HEK293 (cell line): ENCODE measurements at regions not wholly inside any gene's neighbourhood (a gene's known extent, or its start where the extent isn't known, plus 50 kb on each side); places are given as distances from the start of the nearest gene placed in this dataset.

Source experiments
- CTCF ChIA-PET: fragments of 350-600 bp; formaldehyde crosslinking; extraction: SDS; loops from one replicate; lab custom pipeline; 2021; ENCODE audit warnings: antibody characterized with exemption; lab: Yijun Ruan, JAX
- POLR2A ChIA-PET: fragments of 300-600 bp; formaldehyde crosslinking; extraction: SDS; loops from one replicate; lab custom pipeline; 2020; ENCODE audit warnings: antibody characterized with exemption, inconsistent platforms; lab: Yijun Ruan, JAX
- H3K27ac ChIP-seq: fragments of 200-500 bp; sonication (Bioruptor generic); 2 replicates; pipeline ENCODE4 v1.5.1; 2014; ENCODE audit warnings: low read depth, low read length, control low read depth, inconsistent platforms; ENCODE audit errors: extremely low read depth
- H3K36me3 ChIP-seq, 2 experiments: fragments of 200-500 bp in 1 of 2; sonication (Bioruptor generic) in 1 of 2; 1 replicate in 1 of 2; 2 replicates in 1 of 2; pipeline ENCODE4 v1.5.1; 2014 to 2017; ENCODE audit warnings: inconsistent platforms in 2 of 2, low read length in 2 of 2; ENCODE audit not compliant: control insufficient read depth in 2 of 2, insufficient read depth in 1 of 2
- H3K4me1 ChIP-seq: fragments of 200-500 bp; sonication (Bioruptor generic); 2 replicates; pipeline ENCODE4 v1.5.1; 2014; ENCODE audit warnings: mild to moderate bottlenecking, low read length, inconsistent platforms; ENCODE audit not compliant: control insufficient read depth, insufficient read depth
- H3K4me3 ChIP-seq: 2 replicates; pipeline ENCODE4 v1.5.1; 2011; ENCODE audit warnings: low read depth, mild to moderate bottlenecking, control low read depth, low read length, moderate library complexity
- H3K9me3 ChIP-seq: fragments of 200-500 bp; sonication (Bioruptor generic); 2 replicates; pipeline ENCODE4 v1.5.1; 2014; ENCODE audit warnings: low read depth, low read length, inconsistent platforms; ENCODE audit not compliant: control insufficient read depth, insufficient read depth
- BCL11B ChIP-seq: fragments of 450-650 bp; formaldehyde crosslinking; IDR thresholded peaks from 2 replicates; pipeline ENCODE4 v1.5.1; 2016; ENCODE audit warnings: low read depth, missing biosample characterization, missing genetic modification characterization
- ELK4 ChIP-seq: IDR thresholded peaks from 2 replicates; pipeline ENCODE4 v1.6.1; 2011; ENCODE audit warnings: mild to moderate bottlenecking, low read depth, low read length, borderline replicate concordance
- OVOL3 ChIP-seq: fragments of 450-650 bp; formaldehyde crosslinking; IDR thresholded peaks from 2 replicates; pipeline ENCODE4 v1.5.1; 2016; ENCODE audit warnings: missing biosample characterization, missing genetic modification characterization
- RBAK ChIP-seq: fragments of 450-650 bp; formaldehyde crosslinking; IDR thresholded peaks from 2 replicates; pipeline ENCODE4 v1.5.1; 2016; ENCODE audit warnings: missing biosample characterization, missing genetic modification characterization
- WT1 ChIP-seq: fragments of 450-650 bp; formaldehyde crosslinking; IDR thresholded peaks from 2 replicates; pipeline ENCODE4 v1.5.1; 2016; ENCODE audit warnings: missing biosample characterization, missing genetic modification characterization
- YY2 ChIP-seq: fragments of 450-650 bp; formaldehyde crosslinking; IDR thresholded peaks from 2 replicates; pipeline ENCODE4 v1.5.1; 2016; ENCODE audit warnings: missing biosample characterization, missing genetic modification characterization
- ZBTB48 ChIP-seq: fragments of 450-650 bp; formaldehyde crosslinking; IDR thresholded peaks from 2 replicates; pipeline ENCODE4 v1.5.1; 2016; ENCODE audit warnings: missing biosample characterization, missing genetic modification characterization
- ZBTB8A ChIP-seq: fragments of 450-650 bp; formaldehyde crosslinking; IDR thresholded peaks from 2 replicates; pipeline ENCODE4 v1.5.1; 2016; ENCODE audit warnings: missing biosample characterization, missing genetic modification characterization
- ZFP37 ChIP-seq: fragments of 450-650 bp; formaldehyde crosslinking; IDR thresholded peaks from 2 replicates; pipeline ENCODE4 v1.5.1; 2016; ENCODE audit warnings: missing biosample characterization, missing genetic modification characterization
- ZNF140 ChIP-seq: fragments of 450-650 bp; formaldehyde crosslinking; IDR thresholded peaks from 2 replicates; pipeline ENCODE4 v1.5.1; 2016; ENCODE audit warnings: missing biosample characterization, missing genetic modification characterization
- ZNF175 ChIP-seq: fragments of 450-650 bp; formaldehyde crosslinking; IDR thresholded peaks from 2 replicates; pipeline ENCODE4 v1.5.1; 2016; ENCODE audit warnings: missing biosample characterization, missing genetic modification characterization
- ZNF19 ChIP-seq: fragments of 450-650 bp; formaldehyde crosslinking; IDR thresholded peaks from 2 replicates; pipeline ENCODE4; 2016; ENCODE audit warnings: missing biosample characterization, missing genetic modification characterization, low read depth
- ZNF266 ChIP-seq: fragments of 450-650 bp; formaldehyde crosslinking; IDR thresholded peaks from 2 replicates; pipeline ENCODE4 v1.5.1; 2016; ENCODE audit warnings: missing biosample characterization, missing genetic modification characterization, low read depth
- ZNF335 ChIP-seq: fragments of 450-650 bp; formaldehyde crosslinking; conservative IDR thresholded peaks from 2 replicates; pipeline ENCODE4 v1.5.1; 2016; ENCODE audit warnings: missing biosample characterization, missing genetic modification characterization
- ZNF394 ChIP-seq: fragments of 450-650 bp; formaldehyde crosslinking; IDR thresholded peaks from 2 replicates; pipeline ENCODE4 v1.5.1; 2016; ENCODE audit warnings: missing biosample characterization, missing genetic modification characterization, mild to moderate bottlenecking, moderate library complexity, borderline replicate concordance
- ZNF416 ChIP-seq: fragments of 450-650 bp; formaldehyde crosslinking; IDR thresholded peaks from 2 replicates; pipeline ENCODE4 v1.5.1; 2016; ENCODE audit warnings: missing biosample characterization, missing genetic modification characterization
- ZNF423 ChIP-seq: fragments of 450-650 bp; formaldehyde crosslinking; IDR thresholded peaks from 2 replicates; pipeline ENCODE4 v1.5.1; 2016; ENCODE audit warnings: missing biosample characterization, missing genetic modification characterization
- ZNF426 ChIP-seq: fragments of 450-650 bp; formaldehyde crosslinking; IDR thresholded peaks from 2 replicates; pipeline ENCODE4 v1.5.1; 2017; ENCODE audit warnings: missing biosample characterization, missing genetic modification characterization, mild to moderate bottlenecking, inconsistent platforms, moderate library complexity
- ZNF510 ChIP-seq: fragments of 450-650 bp; formaldehyde crosslinking; IDR thresholded peaks from 2 replicates; pipeline ENCODE4 v1.5.1; 2018; ENCODE audit warnings: mild to moderate bottlenecking, missing genetic modification characterization, missing biosample characterization; ENCODE audit not compliant: insufficient replicate concordance
- ZNF518A ChIP-seq: fragments of 450-650 bp; formaldehyde crosslinking; conservative IDR thresholded peaks from 2 replicates; pipeline ENCODE4 v1.5.1; 2016; ENCODE audit warnings: low read depth, missing biosample characterization, missing genetic modification characterization
- ZNF549 ChIP-seq: fragments of 450-650 bp; IDR thresholded peaks from 2 replicates; pipeline ENCODE4 v1.5.1; 2018; ENCODE audit warnings: missing biosample characterization, missing genetic modification characterization, mild to moderate bottlenecking, inconsistent platforms, moderate library complexity
- ZNF555 ChIP-seq: fragments of 450-650 bp; formaldehyde crosslinking; conservative IDR thresholded peaks from 2 replicates; pipeline ENCODE4 v1.5.1; 2017; ENCODE audit warnings: missing biosample characterization, mild to moderate bottlenecking, missing genetic modification characterization, inconsistent platforms
- ZNF560 ChIP-seq: fragments of 450-650 bp; formaldehyde crosslinking; IDR thresholded peaks from 2 replicates; pipeline ENCODE4 v1.5.1; 2017; ENCODE audit warnings: missing biosample characterization, missing genetic modification characterization, borderline replicate concordance
- ZNF623 ChIP-seq: fragments of 450-650 bp; formaldehyde crosslinking; IDR thresholded peaks from 2 replicates; pipeline ENCODE4 v1.5.1; 2016; ENCODE audit warnings: missing biosample characterization, missing genetic modification characterization
- ZNF626 ChIP-seq: fragments of 450-650 bp; sonication (Bioruptor Pico); formaldehyde crosslinking; IDR thresholded peaks from 2 replicates; pipeline ENCODE4 v1.5.1; 2018; ENCODE audit warnings: missing biosample characterization, missing genetic modification characterization, inconsistent platforms
- ZNF76 ChIP-seq: fragments of 450-650 bp; formaldehyde crosslinking; IDR thresholded peaks from 2 replicates; pipeline ENCODE4; 2016; ENCODE audit warnings: low read depth, missing biosample characterization, missing genetic modification characterization, borderline replicate concordance
- ZNF785 ChIP-seq: fragments of 450-650 bp; formaldehyde crosslinking; IDR thresholded peaks from 2 replicates; pipeline ENCODE4 v1.5.1; 2016; ENCODE audit warnings: missing biosample characterization, missing genetic modification characterization
- ZXDB ChIP-seq: fragments of 450-650 bp; formaldehyde crosslinking; IDR thresholded peaks from 2 replicates; pipeline ENCODE4 v1.5.1; 2016; ENCODE audit warnings: missing biosample characterization, missing genetic modification characterization
- TF ChIP-seq, protein P1 (sequence below): sonication (generic); formaldehyde crosslinking; IDR thresholded peaks from 2 replicates; pipeline ENCODE4 v1.8.1; 2022; ENCODE audit warnings: mild to moderate bottlenecking, moderate library complexity, missing genetic modification reagents

- no peak for TF ChIP-seq ZNF175 (tag by site-specific recombination)
- no peak for TF ChIP-seq ZNF423 (tag by site-specific recombination)
- TF ChIP-seq ZNF266 (tag by site-specific recombination) = no peak
- no peak for TF ChIP-seq ZBTB48 (tag by site-specific recombination)
- TF ChIP-seq ZNF76 (tag by site-specific recombination) = no peak
These were observed 163.5 kb downstream of the RNF152 start (continued) for GRCh38 chr18:61729322-61729721.

- Histone ChIP-seq H3K27ac (no peak overlapping the region), H3K36me3 (no peaks in the 10 kb centered on the region), H3K4me3 (no peak overlapping the region), H3K9me3 (no peaks in the 10 kb centered on the region), H3K4me1 (no peaks in the 10 kb centered on the region)
- CTCF ChIA-PET = interaction anchor here (1.0 kb wide), 1 partner anchor 146 kb away, joined by 3 read pairs; no protein-coding TSS in a partner anchor
- POLR2A ChIA-PET = no interaction called here
- no peak for TF ChIP-seq RBAK
- peak; percentile 56; the same call in 1 of the 2 replicates for TF ChIP-seq ZNF266 (tag by site-specific recombination)
- peak; percentile 46; the same call in 1 of the 2 replicates for TF ChIP-seq ZFP37 (tag by site-specific recombination)
- peak; percentile 53; the same call in 1 of the 2 replicates for TF ChIP-seq ZBTB8A
- peak; percentile 73 for TF ChIP-seq ZNF555 (tag by site-specific recombination)
- TF ChIP-seq ZNF335 (tag by site-specific recombination) = no peak
- no peak for TF ChIP-seq ZNF549
- TF ChIP-seq, protein P1, sequence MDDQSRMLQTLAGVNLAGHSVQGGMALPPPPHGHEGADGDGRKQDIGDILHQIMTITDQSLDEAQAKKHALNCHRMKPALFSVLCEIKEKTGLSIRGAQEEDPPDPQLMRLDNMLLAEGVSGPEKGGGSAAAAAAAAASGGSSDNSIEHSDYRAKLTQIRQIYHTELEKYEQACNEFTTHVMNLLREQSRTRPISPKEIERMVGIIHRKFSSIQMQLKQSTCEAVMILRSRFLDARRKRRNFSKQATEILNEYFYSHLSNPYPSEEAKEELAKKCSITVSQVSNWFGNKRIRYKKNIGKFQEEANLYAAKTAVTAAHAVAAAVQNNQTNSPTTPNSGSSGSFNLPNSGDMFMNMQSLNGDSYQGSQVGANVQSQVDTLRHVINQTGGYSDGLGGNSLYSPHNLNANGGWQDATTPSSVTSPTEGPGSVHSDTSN = no peak
- TF ChIP-seq ZNF510 (tag by site-specific recombination) = peak; percentile 57
- TF ChIP-seq ZNF785 (tag by site-specific recombination) = no peak
- TF ChIP-seq WT1 = no peak
- peak; percentile 85; the same call in 1 of the 2 replicates for TF ChIP-seq ZNF394 (tag by site-specific recombination)
- peak; percentile 81 for TF ChIP-seq ZNF426
- peak; percentile 61; the same call in 1 of the 2 replicates for TF ChIP-seq ZXDB (tag by site-specific recombination)
- no peak for TF ChIP-seq YY2 (tag by site-specific recombination)
- TF ChIP-seq ZNF140 (tag by site-specific recombination) = no peak
- TF ChIP-seq ZNF416 = no peak
- peak; percentile 31; the same call in 1 of the 2 replicates for TF ChIP-seq ZNF560
- no peak for TF ChIP-seq ZNF19 (tag by site-specific recombination)
- TF ChIP-seq ZNF623 = peak; percentile 71
- TF ChIP-seq BCL11B (tag by site-specific recombination) = no peak
- peak; percentile 85 for TF ChIP-seq ZNF518A
- no peak for TF ChIP-seq OVOL3 (tag by site-specific recombination)
- no peak for TF ChIP-seq ZNF626 (tag by site-specific recombination)
- no peak for TF ChIP-seq ELK4
These were observed 165.3 kb downstream of the RNF152 start for GRCh38 chr18:61727241-61728193.
